Ishikawa (cell line): ENCODE measurements at regions not wholly inside any gene's neighbourhood (a gene's known extent, or its start where the extent isn't known, plus 50 kb on each side); places are given as distances from the start of the nearest gene placed in this dataset.

Source experiments
- CEBPB ChIP-seq: IDR thresholded peaks from 2 replicates; pipeline ENCODE4 v1.6.1; 2012
- CREB1 ChIP-seq: IDR thresholded peaks from 2 replicates; pipeline ENCODE4 v1.6.1; 2012; ENCODE audit warnings: low read depth
- EP300 ChIP-seq: IDR thresholded peaks from 2 replicates; pipeline ENCODE4 v1.6.1; 2012; ENCODE audit warnings: borderline replicate concordance
- NFIC ChIP-seq: IDR thresholded peaks from 2 replicates; pipeline ENCODE4 v1.6.1; 2012
- RAD21 ChIP-seq: IDR thresholded peaks from 2 replicates; pipeline ENCODE4 v1.6.1; 2012; ENCODE audit warnings: low read depth
- TAF1 ChIP-seq: IDR thresholded peaks from 2 replicates; pipeline ENCODE4 v1.6.1; 2012; ENCODE audit warnings: low read depth, mild to moderate bottlenecking
- TEAD4 ChIP-seq: IDR thresholded peaks from 2 replicates; pipeline ENCODE4 v1.6.1; 2012
- YY1 ChIP-seq: IDR thresholded peaks from 2 replicates; pipeline ENCODE4 v1.6.1; 2012; ENCODE audit warnings: low read depth
- TF ChIP-seq, protein P1 (sequence below): IDR thresholded peaks from 2 replicates; pipeline ENCODE4 v1.6.1; 2012; ENCODE audit warnings: low read depth, mild to moderate bottlenecking
- TF ChIP-seq, protein P2 (sequence below): IDR thresholded peaks from 2 replicates; pipeline ENCODE4 v1.6.1; 2012
- TF ChIP-seq, protein P3 (sequence below): IDR thresholded peaks from 2 replicates; pipeline ENCODE4 v1.6.1; 2012

DNA sequence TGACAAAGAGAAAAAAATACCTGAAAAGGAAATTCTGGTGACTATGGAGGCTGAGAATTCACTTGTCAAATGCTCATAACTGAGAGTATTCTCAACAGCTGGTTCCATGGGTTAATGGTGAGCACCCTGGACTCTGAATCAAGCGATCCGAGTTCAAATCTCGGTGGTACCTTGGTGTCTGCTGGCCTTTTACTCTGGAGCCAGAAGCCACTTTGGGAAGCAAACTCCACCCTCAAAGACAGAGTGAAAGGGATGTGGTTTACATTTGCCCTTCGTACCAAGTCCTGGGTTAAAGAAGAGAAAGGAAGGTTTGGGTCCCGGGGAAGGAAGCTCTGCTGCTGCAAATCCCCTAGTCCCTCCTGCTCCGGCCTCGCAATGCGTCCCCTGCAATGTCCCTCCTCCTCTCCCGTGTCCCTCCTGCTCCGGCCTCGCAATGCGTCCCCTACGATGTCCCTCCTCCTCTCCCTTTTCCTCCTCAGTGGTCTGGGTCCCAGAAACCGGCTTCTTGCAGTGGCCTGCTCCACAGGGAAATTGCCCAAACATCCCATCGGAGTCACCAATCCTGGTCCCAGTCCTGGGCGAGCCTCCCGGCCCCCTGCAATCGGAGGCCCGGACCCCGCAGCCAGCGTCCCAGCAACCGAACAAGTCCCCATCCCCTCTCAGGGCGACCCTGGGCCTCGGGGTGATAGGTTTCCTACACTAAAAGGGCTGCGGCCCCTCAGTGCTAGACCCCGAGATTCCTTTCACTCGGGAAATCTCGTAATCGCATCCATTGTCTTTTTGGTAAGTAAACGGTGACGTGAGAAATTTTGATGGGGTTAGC lies 129.4 kb downstream of the PPIAL4G start:
- TF ChIP-seq TEAD4 (no peak), CREB1 (no peak), RAD21 (no peak), TAF1 (no peak), NFIC (no peak), YY1 (no peak), EP300 (no peak), CEBPB (no peak)
- TF ChIP-seq, protein P1, sequence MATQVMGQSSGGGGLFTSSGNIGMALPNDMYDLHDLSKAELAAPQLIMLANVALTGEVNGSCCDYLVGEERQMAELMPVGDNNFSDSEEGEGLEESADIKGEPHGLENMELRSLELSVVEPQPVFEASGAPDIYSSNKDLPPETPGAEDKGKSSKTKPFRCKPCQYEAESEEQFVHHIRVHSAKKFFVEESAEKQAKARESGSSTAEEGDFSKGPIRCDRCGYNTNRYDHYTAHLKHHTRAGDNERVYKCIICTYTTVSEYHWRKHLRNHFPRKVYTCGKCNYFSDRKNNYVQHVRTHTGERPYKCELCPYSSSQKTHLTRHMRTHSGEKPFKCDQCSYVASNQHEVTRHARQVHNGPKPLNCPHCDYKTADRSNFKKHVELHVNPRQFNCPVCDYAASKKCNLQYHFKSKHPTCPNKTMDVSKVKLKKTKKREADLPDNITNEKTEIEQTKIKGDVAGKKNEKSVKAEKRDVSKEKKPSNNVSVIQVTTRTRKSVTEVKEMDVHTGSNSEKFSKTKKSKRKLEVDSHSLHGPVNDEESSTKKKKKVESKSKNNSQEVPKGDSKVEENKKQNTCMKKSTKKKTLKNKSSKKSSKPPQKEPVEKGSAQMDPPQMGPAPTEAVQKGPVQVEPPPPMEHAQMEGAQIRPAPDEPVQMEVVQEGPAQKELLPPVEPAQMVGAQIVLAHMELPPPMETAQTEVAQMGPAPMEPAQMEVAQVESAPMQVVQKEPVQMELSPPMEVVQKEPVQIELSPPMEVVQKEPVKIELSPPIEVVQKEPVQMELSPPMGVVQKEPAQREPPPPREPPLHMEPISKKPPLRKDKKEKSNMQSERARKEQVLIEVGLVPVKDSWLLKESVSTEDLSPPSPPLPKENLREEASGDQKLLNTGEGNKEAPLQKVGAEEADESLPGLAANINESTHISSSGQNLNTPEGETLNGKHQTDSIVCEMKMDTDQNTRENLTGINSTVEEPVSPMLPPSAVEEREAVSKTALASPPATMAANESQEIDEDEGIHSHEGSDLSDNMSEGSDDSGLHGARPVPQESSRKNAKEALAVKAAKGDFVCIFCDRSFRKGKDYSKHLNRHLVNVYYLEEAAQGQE: no peak
- TF ChIP-seq, protein P2, sequence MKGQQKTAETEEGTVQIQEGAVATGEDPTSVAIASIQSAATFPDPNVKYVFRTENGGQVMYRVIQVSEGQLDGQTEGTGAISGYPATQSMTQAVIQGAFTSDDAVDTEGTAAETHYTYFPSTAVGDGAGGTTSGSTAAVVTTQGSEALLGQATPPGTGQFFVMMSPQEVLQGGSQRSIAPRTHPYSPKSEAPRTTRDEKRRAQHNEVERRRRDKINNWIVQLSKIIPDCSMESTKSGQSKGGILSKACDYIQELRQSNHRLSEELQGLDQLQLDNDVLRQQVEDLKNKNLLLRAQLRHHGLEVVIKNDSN: no peak
- TF ChIP-seq, protein P3, sequence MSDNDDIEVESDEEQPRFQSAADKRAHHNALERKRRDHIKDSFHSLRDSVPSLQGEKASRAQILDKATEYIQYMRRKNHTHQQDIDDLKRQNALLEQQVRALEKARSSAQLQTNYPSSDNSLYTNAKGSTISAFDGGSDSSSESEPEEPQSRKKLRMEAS: no peak
